Stomach (tissue), 8 donors: ENCODE measurements at regions not wholly inside any gene's neighbourhood (a gene's known extent, or its start where the extent isn't known, plus 50 kb on each side); places are given as distances from the start of the nearest gene placed in this dataset.

Experiments used
- DNase-seq, 2 donors: peaks; one replicate each; pipeline versions ENCODE4 v3.0.0 to v3.0.0-alpha.2; 2013 to 2019
- H3K27ac ChIP-seq, 5 donors: fragments of 200-600 bp in 4 of 5; sonication (generic) in 4 of 5; one replicate each; pipeline ENCODE4 v1.5.1; 2013 to 2019; ENCODE audit warnings: mild to moderate bottlenecking in 1 of 5, moderate library complexity in 1 of 5
- H3K27me3 ChIP-seq, 3 donors: fragments of 200-600 bp; sonication (generic); one replicate each; pipeline ENCODE4 v1.5.1; 2017 to 2019; ENCODE audit warnings: mixed run types in 1 of 3
- H3K36me3 ChIP-seq, 4 donors: fragments of 200-600 bp; sonication (generic); 1 replicate in 3 of 4; 2 replicates in 1 of 4; pipeline ENCODE4 v1.5.1; 2016 to 2019
- H3K4me1 ChIP-seq, 4 donors: fragments of 200-600 bp; sonication (generic); one replicate each; pipeline ENCODE4 v1.5.1; 2016 to 2019
- H3K4me3 ChIP-seq, 4 donors: fragments of 200-600 bp; sonication (generic) in 3 of 4; one replicate each; pipeline ENCODE4 v1.5.1; 2016 to 2019; ENCODE audit warnings: mild to moderate bottlenecking in 1 of 4
- H3K9me3 ChIP-seq, 4 donors: fragments of 200-600 bp; sonication (generic); one replicate each; pipeline ENCODE4 v1.5.1; 2016 to 2019
- EP300 ChIP-seq: sonication (generic); formaldehyde crosslinking; IDR thresholded peaks from one replicate; pipeline ENCODE4 v1.6.1; 2017; ENCODE audit warnings: antibody characterized with exemption
- POLR2A ChIP-seq, 4 donors: fragments of 450-650 bp; IDR thresholded peaks; one replicate each; pipeline ENCODE4 v1.6.1; 2016; ENCODE audit warnings: antibody characterized with exemption in 4 of 4, control low read depth in 2 of 4, mild to moderate bottlenecking in 1 of 4, moderate library complexity in 1 of 4
- POLR2AphosphoS5 ChIP-seq, 3 donors: sonication (generic); formaldehyde crosslinking; IDR thresholded peaks; one replicate each; pipeline ENCODE4 v1.6.1; 2016; ENCODE audit warnings: antibody characterized with exemption in 3 of 3
- WGBS, 5 donors: extraction: QIAGEN DNeasy Blood & Tissue Kit in 3 of 5; methylation state at CpG; one replicate each; pipeline versions ENCODE4 v1.1.5 to v1.1.7; 2013 to 2018; 5-methylcytosine and 5-hydroxymethylcytosine counted together
- intact Hi-C: fragments of 100-400 bp; cut with DNase I; formaldehyde crosslinking; loops from one replicate; pipeline ENCODE4 v1.15.1; 2023; ENCODE audit warnings: low total_unique reads
- TF ChIP-seq, protein P1 (sequence below), 7 experiments: fragments of 450-650 bp in 4 of 7; fragments of 200-600 bp in 3 of 7; sonication (generic) in 3 of 7; IDR thresholded peaks; one replicate each; pipeline ENCODE4 v1.5.1; 2016 to 2019; ENCODE audit warnings: antibody characterized with exemption in 7 of 7, control low read depth in 2 of 7, mild to moderate bottlenecking in 1 of 7
- donor health status: healthy with polysubstance abuse.
- donor health status: Bipolar disorder and iron deficiency.
- donor health status: healthy.

DNA sequence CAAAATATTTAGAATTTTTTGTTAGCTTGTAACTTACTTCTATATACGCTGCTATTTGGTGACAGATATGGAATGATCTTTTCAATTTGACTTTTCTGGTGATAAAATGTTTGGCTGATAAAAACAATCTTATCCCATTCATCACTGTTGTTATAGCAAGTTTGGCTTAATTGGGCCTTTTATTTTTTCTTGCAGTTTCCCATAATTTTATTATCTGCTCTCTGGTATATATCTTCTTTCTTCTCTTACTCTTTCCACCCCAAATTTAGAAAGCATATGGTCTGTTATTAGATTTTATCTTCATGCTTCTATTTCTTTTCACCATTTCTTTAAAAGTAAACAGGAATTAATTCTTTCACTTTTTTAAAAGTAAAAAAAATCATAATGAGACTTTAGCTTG, 474.4 kb downstream of the TLE1 start:
- no peak for DNase-seq
- no peaks in the 10 kb centered on the region for H3K36me3 ChIP-seq
- peaks cover 0 to 13% (median 0%) of the 10 kb centered on the region in 4 donors for H3K9me3 ChIP-seq
- H3K27me3 ChIP-seq = no peaks in the 10 kb centered on the region
- H3K27ac ChIP-seq = no peak overlapping the region
- intact Hi-C loops = no loop called here
- WGBS, 5 donors = 81 to 98% (median 93%) methylated on average over 1 of the region's 1 CpG
- no peak overlapping the region for H3K4me3 ChIP-seq
- H3K4me1 ChIP-seq = no peaks in the 10 kb centered on the region
- TF ChIP-seq, protein P1, sequence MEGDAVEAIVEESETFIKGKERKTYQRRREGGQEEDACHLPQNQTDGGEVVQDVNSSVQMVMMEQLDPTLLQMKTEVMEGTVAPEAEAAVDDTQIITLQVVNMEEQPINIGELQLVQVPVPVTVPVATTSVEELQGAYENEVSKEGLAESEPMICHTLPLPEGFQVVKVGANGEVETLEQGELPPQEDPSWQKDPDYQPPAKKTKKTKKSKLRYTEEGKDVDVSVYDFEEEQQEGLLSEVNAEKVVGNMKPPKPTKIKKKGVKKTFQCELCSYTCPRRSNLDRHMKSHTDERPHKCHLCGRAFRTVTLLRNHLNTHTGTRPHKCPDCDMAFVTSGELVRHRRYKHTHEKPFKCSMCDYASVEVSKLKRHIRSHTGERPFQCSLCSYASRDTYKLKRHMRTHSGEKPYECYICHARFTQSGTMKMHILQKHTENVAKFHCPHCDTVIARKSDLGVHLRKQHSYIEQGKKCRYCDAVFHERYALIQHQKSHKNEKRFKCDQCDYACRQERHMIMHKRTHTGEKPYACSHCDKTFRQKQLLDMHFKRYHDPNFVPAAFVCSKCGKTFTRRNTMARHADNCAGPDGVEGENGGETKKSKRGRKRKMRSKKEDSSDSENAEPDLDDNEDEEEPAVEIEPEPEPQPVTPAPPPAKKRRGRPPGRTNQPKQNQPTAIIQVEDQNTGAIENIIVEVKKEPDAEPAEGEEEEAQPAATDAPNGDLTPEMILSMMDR (IDR thresholded peaks at IDR 0.05) = no peak
- TF ChIP-seq EP300 = no peak
- TF ChIP-seq POLR2A (IDR thresholded peaks at IDR 0.05) = no peak
- TF ChIP-seq POLR2AphosphoS5 (IDR thresholded peaks at IDR 0.05) = no peak

DNA sequence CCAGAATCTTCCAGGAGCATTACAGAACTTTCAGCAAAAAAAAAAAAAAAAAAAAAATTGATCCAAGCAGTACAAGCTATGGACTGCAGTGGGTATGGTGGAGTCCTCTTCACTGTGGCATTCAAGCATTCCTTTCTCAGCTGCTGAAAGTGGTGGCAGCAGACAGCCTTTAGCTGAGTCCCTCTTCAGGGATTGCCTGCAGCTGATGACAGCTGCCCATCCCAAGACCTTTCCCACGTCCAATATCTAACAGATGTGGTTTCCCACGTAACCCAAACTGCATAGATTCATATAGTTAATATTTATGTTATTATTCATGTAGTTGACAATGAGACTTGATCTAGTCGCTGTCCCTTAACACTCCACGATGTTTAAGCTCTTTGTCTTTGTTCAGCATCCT, 475.9 kb downstream of the TLE1 start:
- no peak for DNase-seq
- Histone ChIP-seq H3K4me3 (no peak overlapping the region), H3K27me3 (no peaks in the 10 kb centered on the region), H3K27ac (no peak overlapping the region), H3K36me3 (no peaks in the 10 kb centered on the region), H3K9me3 (peaks cover 0 to 13% (median 0%) of the 10 kb centered on the region in 4 donors), H3K4me1 (no peaks in the 10 kb centered on the region)
- WGBS, 5 donors = 78 to 86% (median 80%) methylated on average over 4 of the region's 4 CpGs
- TF ChIP-seq EP300 = no peak
- TF ChIP-seq POLR2AphosphoS5 (IDR thresholded peaks at IDR 0.05) = no peak
- TF ChIP-seq, protein P1 (IDR thresholded peaks at IDR 0.05) = no peak
- TF ChIP-seq POLR2A (IDR thresholded peaks at IDR 0.05) = no peak
- intact Hi-C loops = no loop called here

DNA sequence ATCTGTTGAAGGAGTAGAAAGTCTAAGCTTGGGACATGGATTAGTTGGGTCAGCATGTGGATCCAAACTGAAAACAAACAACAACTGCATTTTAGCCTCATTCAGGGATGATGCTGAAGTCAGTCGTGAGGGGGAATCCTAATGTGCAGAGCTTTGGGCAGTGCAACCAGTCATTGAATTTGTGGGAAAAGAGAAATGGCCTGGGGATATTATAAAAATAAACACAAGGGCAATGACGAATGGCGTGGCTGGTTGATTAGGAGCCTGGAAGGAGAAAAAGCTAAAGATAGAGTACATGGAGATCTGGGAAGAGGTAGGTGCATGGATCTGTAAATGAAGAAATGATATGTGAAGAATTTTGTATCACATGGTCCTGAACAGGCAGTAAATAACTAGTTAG, 477.6 kb downstream of the TLE1 start:
- H3K4me3 ChIP-seq = no peak overlapping the region
- no peaks in the 10 kb centered on the region for H3K9me3 ChIP-seq
- H3K4me1 ChIP-seq = no peaks in the 10 kb centered on the region
- intact Hi-C loops = no loop called here
- 75 to 88% (median 84%) methylated on average over 3 of the region's 3 CpGs for WGBS, 5 donors
- DNase-seq = no peak
- H3K27me3 ChIP-seq = no peaks in the 10 kb centered on the region
- no peak overlapping the region for H3K27ac ChIP-seq
- TF ChIP-seq POLR2AphosphoS5 (IDR thresholded peaks at IDR 0.05) = no peak
- TF ChIP-seq POLR2A (IDR thresholded peaks at IDR 0.05) = no peak
- TF ChIP-seq, protein P1 (IDR thresholded peaks at IDR 0.05) = no peak
- no peak for TF ChIP-seq EP300
- no peaks in the 10 kb centered on the region for H3K36me3 ChIP-seq

DNA sequence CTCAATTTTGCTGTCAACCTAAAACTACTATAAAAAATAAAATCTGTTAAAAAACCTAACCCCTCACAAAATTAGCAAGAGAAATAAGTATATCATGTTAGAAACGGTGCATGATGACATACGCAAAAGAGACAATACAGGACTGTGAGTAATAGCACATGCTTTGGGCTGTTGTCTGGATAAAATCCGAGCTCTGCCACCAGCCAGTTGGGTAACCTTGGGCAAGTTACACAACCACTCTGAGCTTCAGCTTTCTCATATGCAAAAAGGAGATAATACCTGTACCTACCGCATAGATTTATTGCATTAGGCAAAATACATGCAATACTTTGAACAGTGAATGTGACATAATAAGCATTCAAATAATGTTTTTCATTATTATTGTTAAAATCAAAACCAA, 481.7 kb downstream of the TLE1 start:
- Histone ChIP-seq H3K36me3 (no peaks in the 10 kb centered on the region), H3K9me3 (no peaks in the 10 kb centered on the region), H3K27ac (no peak overlapping the region), H3K4me3 (no peak overlapping the region), H3K4me1 (no peaks in the 10 kb centered on the region), H3K27me3 (no peaks in the 10 kb centered on the region)
- WGBS, 5 donors = 86 to 91% (median 89%) methylated on average over 4 of the region's 4 CpGs
- no peak for DNase-seq
- intact Hi-C loops = no loop called here
- TF ChIP-seq POLR2A (IDR thresholded peaks at IDR 0.05) = no peak
- TF ChIP-seq POLR2AphosphoS5 (IDR thresholded peaks at IDR 0.05) = no peak
- no peak for TF ChIP-seq EP300
- TF ChIP-seq, protein P1 (IDR thresholded peaks at IDR 0.05) = no peak
